DND-41 (cell line): ENCODE measurements at regions not wholly inside any gene's neighbourhood (a gene's known extent, or its start where the extent isn't known, plus 50 kb on each side); places are given as distances from the start of the nearest gene placed in this dataset.

Experiments used
- ATAC-seq: fragments of 200-7000 bp; cut with Tn5 transposase; 3 replicates; pipeline ENCODE4 v1.9.1; 2021; ENCODE audit warnings: low read depth; ENCODE audit not compliant: insufficient read depth
- DNase-seq: peaks from one replicate; pipeline ENCODE4 v3.0.0-alpha.2; 2020
- H2AFZ ChIP-seq: 2 replicates; pipeline ENCODE4 v1.6.0; 2012; ENCODE audit warnings: low read depth, low read length
- H3K27ac ChIP-seq: 2 replicates; pipeline ENCODE4 v1.5.1; 2012; ENCODE audit warnings: low read length, inconsistent platforms
- H3K27me3 ChIP-seq: fragments of 200-600 bp; sonication (generic); 2 replicates; pipeline ENCODE4 v1.6.0; 2012; ENCODE audit warnings: low read length, mild to moderate bottlenecking, inconsistent platforms; ENCODE audit not compliant: insufficient read depth, poor library complexity
- H3K36me3 ChIP-seq: 2 replicates; pipeline ENCODE4 v1.5.1; 2012; ENCODE audit warnings: low read length, inconsistent platforms; ENCODE audit not compliant: insufficient read depth
- H3K4me1 ChIP-seq: 2 replicates; pipeline ENCODE4 v1.5.1; 2012; ENCODE audit warnings: mild to moderate bottlenecking, low read length; ENCODE audit not compliant: insufficient read depth
- H3K4me2 ChIP-seq: 2 replicates; pipeline ENCODE4 v1.6.0; 2012; ENCODE audit warnings: mild to moderate bottlenecking, moderate library complexity, low read length, inconsistent platforms; ENCODE audit not compliant: insufficient read depth
- H3K4me3 ChIP-seq, 2 experiments: fragments of 200-600 bp in 1 of 2; shearing (Covaris generic) in 1 of 2; 2 replicates each; pipeline ENCODE4 v1.5.1; 2012 to 2016; ENCODE audit warnings: inconsistent platforms in 2 of 2, low read length in 2 of 2, mild to moderate bottlenecking in 2 of 2, low read depth in 1 of 2, moderate library complexity in 1 of 2
- H3K79me2 ChIP-seq: 2 replicates; pipeline ENCODE4 v1.6.0; 2012; ENCODE audit warnings: low read length, inconsistent platforms; ENCODE audit not compliant: insufficient read depth
- H3K9ac ChIP-seq: 2 replicates; pipeline ENCODE4 v1.6.0; 2012; ENCODE audit warnings: low read depth, mild to moderate bottlenecking, inconsistent platforms, low read length, moderate library complexity
- H3K9me3 ChIP-seq: 2 replicates; pipeline ENCODE4 v1.5.1; 2012; ENCODE audit warnings: low read length, moderate library complexity, mild to moderate bottlenecking, inconsistent platforms; ENCODE audit not compliant: insufficient read depth, severe bottlenecking
- H4K20me1 ChIP-seq: 2 replicates; pipeline ENCODE4 v1.6.0; 2012; ENCODE audit warnings: low read length; ENCODE audit not compliant: insufficient read depth
- CTCF ChIP-seq: IDR thresholded peaks from 2 replicates; pipeline ENCODE4 v1.5.1; 2012; ENCODE audit warnings: borderline replicate concordance, low read length, moderate library complexity, mild to moderate bottlenecking; ENCODE audit not compliant: poor library complexity, severe bottlenecking; ENCODE audit errors: extremely low read depth
- EZH2 ChIP-seq: IDR thresholded peaks from 3 replicates; pipeline ENCODE4 v1.6.1; 2012; ENCODE audit warnings: borderline replicate concordance, low read depth, mild to moderate bottlenecking, moderate library complexity, low read length, inconsistent platforms; ENCODE audit not compliant: severe bottlenecking

GRCh38 chr2:203596183-203596582 is 61.1 kb upstream of the RAPH1 start:
- TF ChIP-seq EZH2, result no peak
- TF ChIP-seq CTCF, result no peak

GRCh38 chr2:203599509-203599908 is 64.4 kb upstream of the RAPH1 start:
- no peak overlapping the region for H3K4me2 ChIP-seq
- TF ChIP-seq EZH2 (no peak), CTCF (no peak)
- no peaks in the 10 kb centered on the region for H3K27me3 ChIP-seq
- H3K4me3 ChIP-seq, result no peak overlapping the region
- no peak for DNase-seq
- H4K20me1 ChIP-seq, result no peaks in the 10 kb centered on the region
- no peak overlapping the region for H3K9ac ChIP-seq
- no peak; the same call in 2 of the 3 replicates for ATAC-seq
- H3K4me1 ChIP-seq, result no peaks in the 10 kb centered on the region
- H3K9me3 ChIP-seq, result no peaks in the 10 kb centered on the region
- no peaks in the 10 kb centered on the region for H3K79me2 ChIP-seq
- no peak overlapping the region for H3K27ac ChIP-seq
- H2AFZ ChIP-seq, result no peak overlapping the region
- no peaks in the 10 kb centered on the region for H3K36me3 ChIP-seq

More at GRCh38 chr2:203596183-203596582, 61.1 kb upstream of the RAPH1 start:
- DNase-seq (no peak), ATAC-seq (no peak)
- Histone ChIP-seq H3K9me3 (no peaks in the 10 kb centered on the region), H3K27me3 (no peaks in the 10 kb centered on the region), H2AFZ (no peak overlapping the region), H3K4me2 (no peak overlapping the region), H4K20me1 (no peaks in the 10 kb centered on the region), H3K79me2 (no peaks in the 10 kb centered on the region), H3K4me3 (no peak overlapping the region), H3K4me1 (no peaks in the 10 kb centered on the region), H3K36me3 (no peaks in the 10 kb centered on the region), H3K9ac (no peak overlapping the region), H3K27ac (no peak overlapping the region)

GRCh38 chr2:203600286-203600685 is 65.2 kb upstream of the RAPH1 start:
- no peak overlapping the region for H2AFZ ChIP-seq
- no peak overlapping the region for H3K4me2 ChIP-seq
- no peaks in the 10 kb centered on the region for H3K4me1 ChIP-seq
- H3K36me3 ChIP-seq, result no peaks in the 10 kb centered on the region
- H3K9ac ChIP-seq, result no peak overlapping the region
- H3K79me2 ChIP-seq, result no peaks in the 10 kb centered on the region
- no peaks in the 10 kb centered on the region for H3K27me3 ChIP-seq
- H4K20me1 ChIP-seq, result no peaks in the 10 kb centered on the region
- no peak overlapping the region for H3K4me3 ChIP-seq
- no peak overlapping the region for H3K27ac ChIP-seq
- ATAC-seq (no peak), DNase-seq (no peak)
- TF ChIP-seq EZH2 (no peak), CTCF (no peak)
- H3K9me3 ChIP-seq, result no peaks in the 10 kb centered on the region
